Fibroblast of the aortic adventitia (primary cell): ENCODE measurements at regions not wholly inside any gene's neighbourhood (a gene's known extent, or its start where the extent isn't known, plus 50 kb on each side); places are given as distances from the start of the nearest gene placed in this dataset.
"Not testable (repeated sequence)": the region's sequence is repeated elsewhere in the genome, so short reads cannot be mapped to it uniquely, and the experiment has no call there.

Source experiments
- DNase-seq: peaks from one replicate; pipeline ENCODE4 v3.0.0-alpha.2; 2010; ENCODE audit warnings: low read depth
- H3K4me3 ChIP-seq: 2 replicates; pipeline ENCODE4 v1.5.1; 2011; ENCODE audit warnings: low read depth, mild to moderate bottlenecking, control low read depth, low read length, moderate library complexity
- CTCF ChIP-seq: IDR thresholded peaks from 2 replicates; pipeline ENCODE4 v1.5.1; 2011; ENCODE audit warnings: mild to moderate bottlenecking, low read length, control low read depth, inconsistent platforms; ENCODE audit not compliant: insufficient read depth

DNA sequence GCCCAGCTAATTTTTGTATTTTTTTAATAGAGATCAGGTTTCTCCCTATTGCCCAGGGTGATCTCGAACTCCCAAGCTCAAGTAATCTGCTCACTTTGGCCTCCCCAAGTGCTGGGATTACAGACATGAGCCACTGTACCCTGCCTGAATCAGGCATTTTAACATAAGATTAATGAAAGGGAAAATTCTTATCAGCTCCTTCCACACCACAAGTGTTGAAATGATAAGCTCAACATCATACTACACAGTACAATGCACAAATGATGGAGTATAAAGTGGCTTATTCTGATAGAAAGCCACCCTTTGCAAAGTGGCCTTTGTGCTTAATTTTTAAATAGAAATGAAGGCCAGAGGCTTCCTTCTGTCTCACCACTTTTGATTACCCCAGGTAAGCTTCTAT is 71.3 kb upstream of the MCHR2 start:
- H3K4me3 ChIP-seq: no peak overlapping the region
- no peak for DNase-seq
- TF ChIP-seq CTCF: no peak

DNA sequence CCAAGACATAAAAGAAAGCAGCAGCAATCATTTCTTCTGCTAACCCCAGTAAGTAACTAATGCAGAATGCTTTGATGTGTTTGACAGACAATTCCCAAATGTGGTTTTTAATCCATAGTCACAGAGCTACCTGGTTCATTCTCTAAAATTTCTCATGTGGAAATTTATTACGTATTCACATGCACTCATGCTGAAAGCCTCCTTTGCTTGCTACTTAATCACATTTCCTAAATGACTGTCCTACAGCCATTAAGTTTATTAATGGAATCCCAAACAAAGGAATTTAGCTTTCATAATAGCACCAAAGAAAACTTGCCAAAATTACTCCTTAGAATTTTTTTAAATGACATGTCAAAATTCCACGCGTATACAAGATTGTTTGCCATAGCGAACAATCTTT is 68.6 kb upstream of the MCHR2 start:
- H3K4me3 ChIP-seq: no peak overlapping the region
- TF ChIP-seq CTCF: no peak

GRCh38 chr6:100057941-100058340 is 63.9 kb upstream of the MCHR2 start:
- H3K4me3 ChIP-seq: no peak overlapping the region
- no peak for TF ChIP-seq CTCF
- no peak for DNase-seq

More for the DNA sequence above, 68.6 kb upstream of the MCHR2 start:
- no peak for DNase-seq

GRCh38 chr6:100050550-100050949 is 56.5 kb upstream of the MCHR2 start:
- no peak for TF ChIP-seq CTCF
- no peak overlapping the region for H3K4me3 ChIP-seq
- no peak for DNase-seq

- DNase-seq, H3K4me3 ChIP-seq: not testable (repeated sequence)
Measured at GRCh38 chr6:100043961-100044360, 49.9 kb upstream of the MCHR2 start.
